ENCODE measurements at regions not wholly inside any gene's neighbourhood (a gene's known extent, or its start where the extent isn't known, plus 50 kb on each side); places are given as distances from the start of the nearest gene placed in this dataset.
A peak's percentile ranks its signal among the peaks of the same experiment; 100 is the strongest.

GRCh38 chr7:106729720-106730385, 68.9 kb upstream of the CCDC71L start:
- TF ChIP-seq CEBPB (IDR thresholded peaks at IDR 0.05; ENCODE audit: low read depth, low read length) (0 out of 2 replicates have a peak, but pooled peaks have one; percentile 13), MAZ (IDR thresholded peaks at IDR 0.05; ENCODE audit: borderline replicate concordance, low read depth, low read length) (no peak)
- peak overlapping the region; percentile 18; the same call in 1 of the 2 replicates for H3K18ac ChIP-seq (ENCODE audit: low read depth, low read length)
- no peaks in the 10 kb centered on the region for H3K36me3 ChIP-seq (ENCODE audit: control insufficient read depth, insufficient read depth, low read length)
- intact Hi-C loops (cut with micrococcal nuclease) (no loop called here), in situ Hi-C loops (cut with MboI; ENCODE audit: low sequenced_read_pairs) (loop anchor here (5.0 kb wide), 2 partner anchors 188 to 553 kb away; no protein-coding TSS in a partner anchor), dilution Hi-C loops (cut with HindIII; ENCODE audit: low sequenced_read_pairs, unreplicated experiment) (no loop called here)
- H2AFZ ChIP-seq (replicated peaks; ENCODE audit: low read length, poor library complexity): no peak overlapping the region
- no peak overlapping the region for H4K5ac ChIP-seq (ENCODE audit: low read depth, low read length)
- BruUV-seq (replicated peaks): no TSS peak
- no peak overlapping the region for H3K56ac ChIP-seq (ENCODE audit: extremely low read depth, insufficient read depth, low read length)
- H2BK5ac ChIP-seq (ENCODE audit: low read depth, low read length, poor library complexity, severe bottlenecking): no peak overlapping the region
- no peak overlapping the region for H3K23ac ChIP-seq (ENCODE audit: low read depth, low read length)
- peak overlapping the region; percentile 73; the same call in 1 of the 2 replicates for H2BK120ac ChIP-seq (ENCODE audit: low read depth, low read length)
- CTCF ChIA-PET: no interaction called here
- ATAC-seq (ENCODE audit: low read depth) (no peak), DNase-seq (no peak)
- H2BK15ac ChIP-seq (ENCODE audit: low read depth, low read length): peak overlapping the region; percentile 59; the same call in 1 of the 3 replicates
- H3K9me1 ChIP-seq (ENCODE audit: insufficient read depth, low read length): peaks cover 3% of the 10 kb centered on the region
- no peak overlapping the region for H4K91ac ChIP-seq (ENCODE audit: insufficient read depth, low read depth, low read length)
- no peak overlapping the region for H3K27ac ChIP-seq (ENCODE audit: insufficient read depth, low read length)
- 0 out of 2 replicates have a peak overlapping the region, but pooled peaks have one; percentile 4 for H3K4ac ChIP-seq (ENCODE audit: low read depth, low read length)
- no peak overlapping the region for H2AK5ac ChIP-seq (ENCODE audit: low read depth, low read length)
- no peak overlapping the region for H2AK9ac ChIP-seq (replicated peaks; ENCODE audit: low read depth, low read length, poor library complexity)
- no peak overlapping the region for H4K8ac ChIP-seq (ENCODE audit: low read depth in 2 of 2, low read length in 2 of 2)
- no peak overlapping the region for H3K14ac ChIP-seq (replicated peaks; ENCODE audit: low read depth, low read length)
- H4K20me1 ChIP-seq (ENCODE audit: insufficient read depth, low read length): no peaks in the 10 kb centered on the region
- H3K9me3 ChIP-seq (ENCODE audit: control insufficient read depth, insufficient read depth, low read length): no peaks in the 10 kb centered on the region
- H3K9ac ChIP-seq (ENCODE audit: low read depth, low read length): no peak overlapping the region
- POLR2A ChIA-PET (ENCODE audit: unreplicated experiment): no interaction called here
- peaks cover 4 to 12% of the 10 kb centered on the region in 2 experiments; a peak in 2 of 4 replicates for H3K79me1 ChIP-seq (ENCODE audit: low read depth in 1 of 2, low read length in 2 of 2)
- H2BK20ac ChIP-seq (ENCODE audit: low read depth, low read length): peak overlapping the region; percentile 53; the same call in 1 of the 2 replicates
- peaks cover 3% of the 10 kb centered on the region; the same call in 1 of the 2 replicates for H3K4me1 ChIP-seq (ENCODE audit: control insufficient read depth, insufficient read depth, low read length)
- no peak overlapping the region for H3K4me2 ChIP-seq (ENCODE audit: low read depth, low read length)
- no peak overlapping the region for H3K4me3 ChIP-seq (ENCODE audit: insufficient read depth, low read depth, low read length)
- WGBS, 2 experiments (ENCODE audit: extremely low coverage in 2 of 2, insufficient read length in 1 of 2): 100% methylated on average over 1 of the region's 2 CpGs; no CpG with 5 or more reads in 1 of the 2 experiments
- H3K27me3 ChIP-seq (ENCODE audit: control insufficient read depth, insufficient read depth, low read length): no peaks in the 10 kb centered on the region
